ENCODE measurements at regions not wholly inside any gene's neighbourhood (a gene's known extent, or its start where the extent isn't known, plus 50 kb on each side); places are given as distances from the start of the nearest gene placed in this dataset.

- no peak for DNase-seq
- Histone ChIP-seq H3K9me3 (ENCODE audit: control insufficient read depth, low read depth, low read length) (no peaks in the 10 kb centered on the region), H3K4ac (ENCODE audit: low read depth, low read length) (no peak overlapping the region), H4K20me1 (ENCODE audit: control insufficient read depth, insufficient read depth, insufficient read length) (no peaks in the 10 kb centered on the region), H2AK5ac (ENCODE audit: insufficient read length, low read length) (no peak overlapping the region), H3K27me3 (ENCODE audit: insufficient read depth, low read length) (no peaks in the 10 kb centered on the region), H2BK15ac (ENCODE audit: low read depth, low read length) (no peak overlapping the region), H2AFZ (ENCODE audit: low read length) (no peak overlapping the region), H3K79me1 (ENCODE audit: insufficient read depth, low read depth, low read length, poor library complexity, severe bottlenecking) (no peaks in the 10 kb centered on the region), H4K8ac (replicated peaks; ENCODE audit: insufficient read length, low read depth, low read length) (no peak overlapping the region), H4K91ac (ENCODE audit: insufficient read length, low read depth, low read length) (no peak overlapping the region), H3K27ac (ENCODE audit: insufficient read length, low read depth, low read length) (no peak overlapping the region), H3K23me2 (ENCODE audit: insufficient read length, low read depth, low read length, poor library complexity, severe bottlenecking) (no peaks in the 10 kb centered on the region), H3T11ph (ENCODE audit: low read length) (no peak overlapping the region), H3K23ac (ENCODE audit: insufficient read length, low read depth, low read length) (no peak overlapping the region), H3K9ac (ENCODE audit: extremely low read depth, insufficient read length, low read length) (no peak overlapping the region), H3K4me1 (ENCODE audit: insufficient read depth, low read length) (peaks cover 6% of the 10 kb centered on the region; the same call in 1 of the 2 replicates), H4K5ac (ENCODE audit: insufficient read length, low read depth, low read length) (no peak overlapping the region), H3K14ac (ENCODE audit: insufficient read depth, low read length) (no peak overlapping the region), H2BK12ac (ENCODE audit: insufficient read length, low read depth, low read length) (no peak overlapping the region), H2BK5ac (ENCODE audit: insufficient read length, low read length) (no peak overlapping the region), H2BK120ac (ENCODE audit: low read depth, low read length, poor library complexity, severe bottlenecking) (no peak overlapping the region), H2BK20ac (ENCODE audit: low read depth, low read length, poor library complexity, severe bottlenecking) (no peak overlapping the region), H3K79me2 (ENCODE audit: insufficient read depth, low read length) (no peaks in the 10 kb centered on the region), H3K4me2 (ENCODE audit: insufficient read depth, insufficient read length, low read length) (no peak overlapping the region), H3K18ac (ENCODE audit: insufficient read length, low read depth, low read length) (no peak overlapping the region), H3K56ac (ENCODE audit: insufficient read length, low read depth, low read length) (no peak overlapping the region)
- H3K27ac Mint-ChIP-seq, result peak overlapping the region in 2 of 3 experiments; percentile 3 to 91; a peak in 3 of 7 replicates
- H3K27me3 Mint-ChIP-seq (ENCODE audit: low read depth), result no peaks in the 10 kb centered on the region
- H3K9me3 Mint-ChIP-seq, result no peaks in the 10 kb centered on the region; a peak in 1 of 5 replicates
- H3K36me3 Mint-ChIP-seq (ENCODE audit: insufficient read depth in 1 of 3, low read depth in 3 of 3), result no peaks in the 10 kb centered on the region; a peak in 1 of 7 replicates
- no CpG with 5 or more reads among the region's 5 CpGs for WGBS (ENCODE audit: extremely low coverage, insufficient read length, low lambda C conversion rate)
- H3K4me3 Mint-ChIP-seq, result no peak overlapping the region
- H3K4me1 Mint-ChIP-seq, result peaks cover 53 to 56% of the 10 kb centered on the region in 2 experiments
- TF ChIP-seq, protein P1, sequence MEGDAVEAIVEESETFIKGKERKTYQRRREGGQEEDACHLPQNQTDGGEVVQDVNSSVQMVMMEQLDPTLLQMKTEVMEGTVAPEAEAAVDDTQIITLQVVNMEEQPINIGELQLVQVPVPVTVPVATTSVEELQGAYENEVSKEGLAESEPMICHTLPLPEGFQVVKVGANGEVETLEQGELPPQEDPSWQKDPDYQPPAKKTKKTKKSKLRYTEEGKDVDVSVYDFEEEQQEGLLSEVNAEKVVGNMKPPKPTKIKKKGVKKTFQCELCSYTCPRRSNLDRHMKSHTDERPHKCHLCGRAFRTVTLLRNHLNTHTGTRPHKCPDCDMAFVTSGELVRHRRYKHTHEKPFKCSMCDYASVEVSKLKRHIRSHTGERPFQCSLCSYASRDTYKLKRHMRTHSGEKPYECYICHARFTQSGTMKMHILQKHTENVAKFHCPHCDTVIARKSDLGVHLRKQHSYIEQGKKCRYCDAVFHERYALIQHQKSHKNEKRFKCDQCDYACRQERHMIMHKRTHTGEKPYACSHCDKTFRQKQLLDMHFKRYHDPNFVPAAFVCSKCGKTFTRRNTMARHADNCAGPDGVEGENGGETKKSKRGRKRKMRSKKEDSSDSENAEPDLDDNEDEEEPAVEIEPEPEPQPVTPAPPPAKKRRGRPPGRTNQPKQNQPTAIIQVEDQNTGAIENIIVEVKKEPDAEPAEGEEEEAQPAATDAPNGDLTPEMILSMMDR (conservative IDR thresholded peaks at IDR 0.05), result no peak
Observed at GRCh38 chr2:226155093-226155875, 644.3 kb downstream of the IRS1 start.

All from H9 (cell line).